GM18505 (cell line): ENCODE measurements at regions not wholly inside any gene's neighbourhood (a gene's known extent, or its start where the extent isn't known, plus 50 kb on each side); places are given as distances from the start of the nearest gene placed in this dataset.
A peak's percentile ranks its signal among the peaks of the same experiment; 100 is the strongest.
"Not testable (repeated sequence)": the region's sequence is repeated elsewhere in the genome, so short reads cannot be mapped to it uniquely, and the experiment has no call there.

ENCODE experiments used
- ATAC-seq: cut with Tn5 transposase; IDR thresholded peaks from one replicate; pipeline ENCODE4 v1.9.1; 2021; ENCODE audit not compliant: unreplicated experiment
- POLR2A ChIP-seq: IDR thresholded peaks from 4 replicates; pipeline ENCODE4 v1.6.1; 2011; ENCODE audit warnings: borderline replicate concordance; ENCODE audit not compliant: insufficient read depth, insufficient read length; ENCODE audit errors: extremely low read depth

- ATAC-seq, result no peak
- TF ChIP-seq POLR2A, result no peak
Observed at GRCh38 chr2:48189552-48190228, 124.8 kb upstream of the FOXN2 start.

GRCh38 chr2:48190230-48190629 lies 124.3 kb upstream of the FOXN2 start:
- no peak for ATAC-seq
- no peak for TF ChIP-seq POLR2A

GRCh38 chr2:48194641-48195040 lies 119.8 kb upstream of the FOXN2 start:
- no peak for ATAC-seq
- no peak for TF ChIP-seq POLR2A

- TF ChIP-seq POLR2A, result no peak
- ATAC-seq, result no peak
Observed at GRCh38 chr2:48195169-48195568, 119.3 kb upstream of the FOXN2 start.

GRCh38 chr2:48197618-48198017 lies 116.9 kb upstream of the FOXN2 start:
- no peak for ATAC-seq
- TF ChIP-seq POLR2A, result no peak

- no peak for TF ChIP-seq POLR2A
- ATAC-seq, result no peak
Observed at GRCh38 chr2:48198371-48198770, 116.1 kb upstream of the FOXN2 start.

GRCh38 chr2:48199070-48199469 lies 115.4 kb upstream of the FOXN2 start:
- no peak for ATAC-seq
- TF ChIP-seq POLR2A, result no peak

- ATAC-seq, result peak; percentile 57
Observed at GRCh38 chr2:48200620-48201293, 113.7 kb upstream of the FOXN2 start.

GRCh38 chr2:48201435-48201834 lies 113.0 kb upstream of the FOXN2 start:
- ATAC-seq, result not testable (repeated sequence)

More at GRCh38 chr2:48200620-48201293, 113.7 kb upstream of the FOXN2 start:
- no peak for TF ChIP-seq POLR2A

GRCh38 chr2:48202863-48203642 lies 111.4 kb upstream of the FOXN2 start:
- TF ChIP-seq POLR2A, result no peak
- no peak for ATAC-seq

GRCh38 chr2:48203668-48204067 lies 110.8 kb upstream of the FOXN2 start:
- TF ChIP-seq POLR2A, result no peak
- no peak for ATAC-seq

- no peak for TF ChIP-seq POLR2A
- ATAC-seq, result no peak
Observed at GRCh38 chr2:48204750-48205136, 109.7 kb upstream of the FOXN2 start.

GRCh38 chr2:48205137-48205798 lies 109.2 kb upstream of the FOXN2 start:
- no peak for TF ChIP-seq POLR2A
- ATAC-seq, result peak; percentile 67

- ATAC-seq, result not testable (repeated sequence)
Observed at GRCh38 chr2:48206056-48206656, 108.3 kb upstream of the FOXN2 start.
